Panc1 (cell line): ENCODE measurements at regions not wholly inside any gene's neighbourhood (a gene's known extent, or its start where the extent isn't known, plus 50 kb on each side); places are given as distances from the start of the nearest gene placed in this dataset.

Experiments
- POLR2AphosphoS5 ChIP-seq: IDR thresholded peaks from 2 replicates; pipeline ENCODE4 v1.6.1; 2012; ENCODE audit warnings: mild to moderate bottlenecking, low read depth, low read length, moderate library complexity
- REST ChIP-seq, 2 experiments: IDR thresholded peaks; 2 replicates each; pipeline ENCODE4 v1.6.1; 2011 to 2012; ENCODE audit warnings: low read depth in 2 of 2, control low read depth in 1 of 2, low read length in 1 of 2, mild to moderate bottlenecking in 1 of 2, moderate library complexity in 1 of 2; ENCODE audit not compliant: insufficient read depth in 1 of 2
- SIN3A ChIP-seq: IDR thresholded peaks from 2 replicates; pipeline ENCODE4 v1.6.1; 2012; ENCODE audit warnings: low read depth, mild to moderate bottlenecking, low read length, moderate library complexity, borderline replicate concordance; ENCODE audit not compliant: insufficient read depth
- TCF7L2 ChIP-seq: IDR thresholded peaks from 2 replicates; pipeline ENCODE4 v1.6.1; 2011; ENCODE audit warnings: mild to moderate bottlenecking, low read depth, low read length, inconsistent platforms
- TF ChIP-seq, protein P1 (sequence below): fragments of 450-650 bp; IDR thresholded peaks from 2 replicates; pipeline ENCODE4 v1.5.1; 2017; ENCODE audit warnings: mild to moderate bottlenecking

GRCh38 chr22:26995235-26995634, 337.8 kb downstream of the MIAT start:
- TF ChIP-seq, protein P1, sequence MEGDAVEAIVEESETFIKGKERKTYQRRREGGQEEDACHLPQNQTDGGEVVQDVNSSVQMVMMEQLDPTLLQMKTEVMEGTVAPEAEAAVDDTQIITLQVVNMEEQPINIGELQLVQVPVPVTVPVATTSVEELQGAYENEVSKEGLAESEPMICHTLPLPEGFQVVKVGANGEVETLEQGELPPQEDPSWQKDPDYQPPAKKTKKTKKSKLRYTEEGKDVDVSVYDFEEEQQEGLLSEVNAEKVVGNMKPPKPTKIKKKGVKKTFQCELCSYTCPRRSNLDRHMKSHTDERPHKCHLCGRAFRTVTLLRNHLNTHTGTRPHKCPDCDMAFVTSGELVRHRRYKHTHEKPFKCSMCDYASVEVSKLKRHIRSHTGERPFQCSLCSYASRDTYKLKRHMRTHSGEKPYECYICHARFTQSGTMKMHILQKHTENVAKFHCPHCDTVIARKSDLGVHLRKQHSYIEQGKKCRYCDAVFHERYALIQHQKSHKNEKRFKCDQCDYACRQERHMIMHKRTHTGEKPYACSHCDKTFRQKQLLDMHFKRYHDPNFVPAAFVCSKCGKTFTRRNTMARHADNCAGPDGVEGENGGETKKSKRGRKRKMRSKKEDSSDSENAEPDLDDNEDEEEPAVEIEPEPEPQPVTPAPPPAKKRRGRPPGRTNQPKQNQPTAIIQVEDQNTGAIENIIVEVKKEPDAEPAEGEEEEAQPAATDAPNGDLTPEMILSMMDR: no peak
- TF ChIP-seq TCF7L2 (no peak), POLR2AphosphoS5 (no peak), REST (IDR thresholded peaks at IDR 0.05; ENCODE audit: insufficient read depth in 1 of 2, low read depth in 2 of 2, low read length in 1 of 2) (no peak), SIN3A (no peak)
